ENCODE measurements at regions not wholly inside any gene's neighbourhood (a gene's known extent, or its start where the extent isn't known, plus 50 kb on each side); places are given as distances from the start of the nearest gene placed in this dataset.

GRCh38 chr4:54473077-54473545 is 184.6 kb upstream of the KIT start:
- TF ChIP-seq POLR2A (IDR thresholded peaks at IDR 0.05) (no peak), CTCF (IDR thresholded peaks at IDR 0.05) (no peak), EP300 (IDR thresholded peaks at IDR 0.05) (no peak)
- 67 to 82% methylated on average over 7 of the region's 7 CpGs for WGBS, 2 donors

GRCh38 chr4:54473798-54474197 is 184.0 kb upstream of the KIT start:
- 84 to 89% methylated on average over 6 of the region's 6 CpGs for WGBS, 2 donors
- no peaks in the 10 kb centered on the region for H3K27me3 ChIP-seq
- TF ChIP-seq CTCF (IDR thresholded peaks at IDR 0.05): no peak
- TF ChIP-seq POLR2A (IDR thresholded peaks at IDR 0.05): no peak
- no peak for TF ChIP-seq EP300 (IDR thresholded peaks at IDR 0.05)

More at GRCh38 chr4:54473077-54473545, 184.6 kb upstream of the KIT start:
- Histone ChIP-seq H3K27me3 (no peaks in the 10 kb centered on the region), H3K9me3 (peaks cover 0 to 9% (median 0%) of the 10 kb centered on the region in 4 donors), H3K27ac (no peak overlapping the region), H3K36me3 (no peaks in the 10 kb centered on the region), H3K4me3 (no peak overlapping the region), H3K4me1 (no peaks in the 10 kb centered on the region)
- DNase-seq (ENCODE audit: low spot score in 2 of 2): no peak

GRCh38 chr4:54475546-54475945 is 182.2 kb upstream of the KIT start:
- H3K4me1 ChIP-seq: no peaks in the 10 kb centered on the region
- H3K27ac ChIP-seq: no peak overlapping the region
- TF ChIP-seq CTCF (IDR thresholded peaks at IDR 0.05) (no peak), POLR2A (IDR thresholded peaks at IDR 0.05) (no peak), EP300 (IDR thresholded peaks at IDR 0.05) (no peak)
- no peak for DNase-seq (ENCODE audit: low spot score in 2 of 2)
- no peaks in the 10 kb centered on the region for H3K36me3 ChIP-seq
- H3K27me3 ChIP-seq: no peaks in the 10 kb centered on the region
- no peak overlapping the region for H3K4me3 ChIP-seq
- peaks cover 0 to 23% (median 0%) of the 10 kb centered on the region in 4 donors for H3K9me3 ChIP-seq

More at GRCh38 chr4:54473798-54474197, 184.0 kb upstream of the KIT start:
- Histone ChIP-seq H3K9me3 (peaks cover 0 to 9% (median 0%) of the 10 kb centered on the region in 4 donors), H3K4me3 (no peak overlapping the region), H3K27ac (no peak overlapping the region), H3K36me3 (no peaks in the 10 kb centered on the region), H3K4me1 (no peaks in the 10 kb centered on the region)
- no peak for DNase-seq (ENCODE audit: low spot score in 2 of 2)

GRCh38 chr4:54482529-54483200 is 175.1 kb upstream of the KIT start:
- H3K36me3 ChIP-seq: no peaks in the 10 kb centered on the region
- 80 to 89% methylated on average over 6 of the region's 6 CpGs for WGBS, 2 donors
- H3K27ac ChIP-seq: no peak overlapping the region
- H3K9me3 ChIP-seq: peaks cover 0 to 23% (median 0%) of the 10 kb centered on the region in 4 donors
- H3K4me1 ChIP-seq: no peaks in the 10 kb centered on the region
- no peak overlapping the region for H3K4me3 ChIP-seq
- H3K27me3 ChIP-seq: no peaks in the 10 kb centered on the region
- TF ChIP-seq EP300 (IDR thresholded peaks at IDR 0.05): no peak
- TF ChIP-seq POLR2A (IDR thresholded peaks at IDR 0.05): no peak
- no peak for TF ChIP-seq CTCF (IDR thresholded peaks at IDR 0.05)
- no peak for DNase-seq (ENCODE audit: low spot score in 2 of 2)

GRCh38 chr4:54484383-54484782 is 173.4 kb upstream of the KIT start:
- peaks cover 0 to 11% (median 0%) of the 10 kb centered on the region in 4 donors for H3K9me3 ChIP-seq
- TF ChIP-seq EP300 (IDR thresholded peaks at IDR 0.05) (no peak), CTCF (IDR thresholded peaks at IDR 0.05) (no peak), POLR2A (IDR thresholded peaks at IDR 0.05) (no peak)
- no peak overlapping the region for H3K27ac ChIP-seq
- H3K4me3 ChIP-seq: no peak overlapping the region
- no peaks in the 10 kb centered on the region for H3K36me3 ChIP-seq
- H3K4me1 ChIP-seq: no peaks in the 10 kb centered on the region
- WGBS, 2 donors: 83 to 86% methylated on average over 6 of the region's 6 CpGs
- no peaks in the 10 kb centered on the region for H3K27me3 ChIP-seq
- no peak for DNase-seq (ENCODE audit: low spot score in 2 of 2)

Measured in tibial nerve (tissue), 4 donors.